ENCODE measurements at regions not wholly inside any gene's neighbourhood (a gene's known extent, or its start where the extent isn't known, plus 50 kb on each side); places are given as distances from the start of the nearest gene placed in this dataset.

GRCh38 chr7:9030976-9031375, 597.6 kb downstream of the NXPH1 start:
- TF ChIP-seq, protein P1, sequence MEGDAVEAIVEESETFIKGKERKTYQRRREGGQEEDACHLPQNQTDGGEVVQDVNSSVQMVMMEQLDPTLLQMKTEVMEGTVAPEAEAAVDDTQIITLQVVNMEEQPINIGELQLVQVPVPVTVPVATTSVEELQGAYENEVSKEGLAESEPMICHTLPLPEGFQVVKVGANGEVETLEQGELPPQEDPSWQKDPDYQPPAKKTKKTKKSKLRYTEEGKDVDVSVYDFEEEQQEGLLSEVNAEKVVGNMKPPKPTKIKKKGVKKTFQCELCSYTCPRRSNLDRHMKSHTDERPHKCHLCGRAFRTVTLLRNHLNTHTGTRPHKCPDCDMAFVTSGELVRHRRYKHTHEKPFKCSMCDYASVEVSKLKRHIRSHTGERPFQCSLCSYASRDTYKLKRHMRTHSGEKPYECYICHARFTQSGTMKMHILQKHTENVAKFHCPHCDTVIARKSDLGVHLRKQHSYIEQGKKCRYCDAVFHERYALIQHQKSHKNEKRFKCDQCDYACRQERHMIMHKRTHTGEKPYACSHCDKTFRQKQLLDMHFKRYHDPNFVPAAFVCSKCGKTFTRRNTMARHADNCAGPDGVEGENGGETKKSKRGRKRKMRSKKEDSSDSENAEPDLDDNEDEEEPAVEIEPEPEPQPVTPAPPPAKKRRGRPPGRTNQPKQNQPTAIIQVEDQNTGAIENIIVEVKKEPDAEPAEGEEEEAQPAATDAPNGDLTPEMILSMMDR (IDR thresholded peaks at IDR 0.05) = no peak
- TF ChIP-seq POLR2AphosphoS5 (IDR thresholded peaks at IDR 0.05) = no peak
- no peak for TF ChIP-seq POLR2A (IDR thresholded peaks at IDR 0.05)
- TF ChIP-seq EP300 (IDR thresholded peaks at IDR 0.05) = no peak
